A549 (cell line): ENCODE measurements at regions not wholly inside any gene's neighbourhood (a gene's known extent, or its start where the extent isn't known, plus 50 kb on each side); places are given as distances from the start of the nearest gene placed in this dataset.

Experiments used
- CHD2 ChIP-seq: fragments of 150-350 bp; IDR thresholded peaks from 2 replicates; pipeline ENCODE4 v1.6.1; 2014; ENCODE audit warnings: low read length; ENCODE audit not compliant: partially characterized antibody
- EHMT2 ChIP-seq: fragments of 200-600 bp; sonication (generic); IDR thresholded peaks from 2 replicates; pipeline ENCODE4 v1.6.1; 2016; ENCODE audit warnings: antibody characterized with exemption, low read depth, mild to moderate bottlenecking, moderate library complexity
- FOSL2 ChIP-seq, 2 experiments: fragments of 450-650 bp in 1 of 2; fragments of >200 bp in 1 of 2; sonication (Bioruptor Twin) in 1 of 2; formaldehyde crosslinking; IDR thresholded peaks; 2 replicates each; pipeline versions ENCODE4 v1.5.0 to v1.6.1; 2016 to 2020; ENCODE audit warnings: mild to moderate bottlenecking in 1 of 2, moderate library complexity in 1 of 2
- HDAC2 ChIP-seq: fragments of 200-600 bp; sonication (generic); IDR thresholded peaks from 2 replicates; pipeline ENCODE4 v1.6.1; 2016
- KDM1A ChIP-seq: fragments of 200-600 bp; sonication (generic); IDR thresholded peaks from 2 replicates; pipeline ENCODE4 v1.6.1; 2016; ENCODE audit warnings: low read depth, mild to moderate bottlenecking
- POLR2A ChIP-seq: IDR thresholded peaks from 2 replicates; pipeline ENCODE4 v1.6.1; 2012; ENCODE audit warnings: mild to moderate bottlenecking, low read length
- RFX5 ChIP-seq: fragments of 450-650 bp; IDR thresholded peaks from 2 replicates; pipeline ENCODE4 v1.7.1; 2014; ENCODE audit warnings: antibody characterized with exemption, mild to moderate bottlenecking, moderate library complexity
- SREBF2 ChIP-seq: fragments of 450-650 bp; IDR thresholded peaks from 2 replicates; pipeline ENCODE4 v1.6.1; 2014; ENCODE audit warnings: mild to moderate bottlenecking, moderate library complexity
- ZC3H11A ChIP-seq: fragments of 450-650 bp; IDR thresholded peaks from 2 replicates; pipeline ENCODE4 v1.6.1; 2014; ENCODE audit warnings: antibody characterized with exemption, mild to moderate bottlenecking
- TF ChIP-seq, protein P1 (sequence below): fragments of >200 bp; sonication (Bioruptor Twin); formaldehyde crosslinking; IDR thresholded peaks from 3 replicates; pipeline ENCODE4 v1.5.1; 2016
- TF ChIP-seq, protein P2 (sequence below): fragments of 450-650 bp; IDR thresholded peaks from 2 replicates; pipeline ENCODE4 v1.6.1; 2014; ENCODE audit warnings: antibody characterized with exemption
- TF ChIP-seq, protein P3 (sequence below): fragments of 200-600 bp; sonication (generic); IDR thresholded peaks from 2 replicates; pipeline ENCODE4 v1.6.1; 2016; ENCODE audit warnings: antibody characterized with exemption, mild to moderate bottlenecking, moderate library complexity
- TF ChIP-seq, protein P4 (sequence below): IDR thresholded peaks from 2 replicates; pipeline ENCODE4 v1.6.1; 2012

- TF ChIP-seq, protein P1, sequence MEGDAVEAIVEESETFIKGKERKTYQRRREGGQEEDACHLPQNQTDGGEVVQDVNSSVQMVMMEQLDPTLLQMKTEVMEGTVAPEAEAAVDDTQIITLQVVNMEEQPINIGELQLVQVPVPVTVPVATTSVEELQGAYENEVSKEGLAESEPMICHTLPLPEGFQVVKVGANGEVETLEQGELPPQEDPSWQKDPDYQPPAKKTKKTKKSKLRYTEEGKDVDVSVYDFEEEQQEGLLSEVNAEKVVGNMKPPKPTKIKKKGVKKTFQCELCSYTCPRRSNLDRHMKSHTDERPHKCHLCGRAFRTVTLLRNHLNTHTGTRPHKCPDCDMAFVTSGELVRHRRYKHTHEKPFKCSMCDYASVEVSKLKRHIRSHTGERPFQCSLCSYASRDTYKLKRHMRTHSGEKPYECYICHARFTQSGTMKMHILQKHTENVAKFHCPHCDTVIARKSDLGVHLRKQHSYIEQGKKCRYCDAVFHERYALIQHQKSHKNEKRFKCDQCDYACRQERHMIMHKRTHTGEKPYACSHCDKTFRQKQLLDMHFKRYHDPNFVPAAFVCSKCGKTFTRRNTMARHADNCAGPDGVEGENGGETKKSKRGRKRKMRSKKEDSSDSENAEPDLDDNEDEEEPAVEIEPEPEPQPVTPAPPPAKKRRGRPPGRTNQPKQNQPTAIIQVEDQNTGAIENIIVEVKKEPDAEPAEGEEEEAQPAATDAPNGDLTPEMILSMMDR: no peak
- TF ChIP-seq, protein P2, sequence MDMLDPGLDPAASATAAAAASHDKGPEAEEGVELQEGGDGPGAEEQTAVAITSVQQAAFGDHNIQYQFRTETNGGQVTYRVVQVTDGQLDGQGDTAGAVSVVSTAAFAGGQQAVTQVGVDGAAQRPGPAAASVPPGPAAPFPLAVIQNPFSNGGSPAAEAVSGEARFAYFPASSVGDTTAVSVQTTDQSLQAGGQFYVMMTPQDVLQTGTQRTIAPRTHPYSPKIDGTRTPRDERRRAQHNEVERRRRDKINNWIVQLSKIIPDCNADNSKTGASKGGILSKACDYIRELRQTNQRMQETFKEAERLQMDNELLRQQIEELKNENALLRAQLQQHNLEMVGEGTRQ: no peak
- no peak for TF ChIP-seq SREBF2
- TF ChIP-seq POLR2A: no peak
- TF ChIP-seq, protein P3, sequence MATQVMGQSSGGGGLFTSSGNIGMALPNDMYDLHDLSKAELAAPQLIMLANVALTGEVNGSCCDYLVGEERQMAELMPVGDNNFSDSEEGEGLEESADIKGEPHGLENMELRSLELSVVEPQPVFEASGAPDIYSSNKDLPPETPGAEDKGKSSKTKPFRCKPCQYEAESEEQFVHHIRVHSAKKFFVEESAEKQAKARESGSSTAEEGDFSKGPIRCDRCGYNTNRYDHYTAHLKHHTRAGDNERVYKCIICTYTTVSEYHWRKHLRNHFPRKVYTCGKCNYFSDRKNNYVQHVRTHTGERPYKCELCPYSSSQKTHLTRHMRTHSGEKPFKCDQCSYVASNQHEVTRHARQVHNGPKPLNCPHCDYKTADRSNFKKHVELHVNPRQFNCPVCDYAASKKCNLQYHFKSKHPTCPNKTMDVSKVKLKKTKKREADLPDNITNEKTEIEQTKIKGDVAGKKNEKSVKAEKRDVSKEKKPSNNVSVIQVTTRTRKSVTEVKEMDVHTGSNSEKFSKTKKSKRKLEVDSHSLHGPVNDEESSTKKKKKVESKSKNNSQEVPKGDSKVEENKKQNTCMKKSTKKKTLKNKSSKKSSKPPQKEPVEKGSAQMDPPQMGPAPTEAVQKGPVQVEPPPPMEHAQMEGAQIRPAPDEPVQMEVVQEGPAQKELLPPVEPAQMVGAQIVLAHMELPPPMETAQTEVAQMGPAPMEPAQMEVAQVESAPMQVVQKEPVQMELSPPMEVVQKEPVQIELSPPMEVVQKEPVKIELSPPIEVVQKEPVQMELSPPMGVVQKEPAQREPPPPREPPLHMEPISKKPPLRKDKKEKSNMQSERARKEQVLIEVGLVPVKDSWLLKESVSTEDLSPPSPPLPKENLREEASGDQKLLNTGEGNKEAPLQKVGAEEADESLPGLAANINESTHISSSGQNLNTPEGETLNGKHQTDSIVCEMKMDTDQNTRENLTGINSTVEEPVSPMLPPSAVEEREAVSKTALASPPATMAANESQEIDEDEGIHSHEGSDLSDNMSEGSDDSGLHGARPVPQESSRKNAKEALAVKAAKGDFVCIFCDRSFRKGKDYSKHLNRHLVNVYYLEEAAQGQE: no peak
- TF ChIP-seq, protein P4, sequence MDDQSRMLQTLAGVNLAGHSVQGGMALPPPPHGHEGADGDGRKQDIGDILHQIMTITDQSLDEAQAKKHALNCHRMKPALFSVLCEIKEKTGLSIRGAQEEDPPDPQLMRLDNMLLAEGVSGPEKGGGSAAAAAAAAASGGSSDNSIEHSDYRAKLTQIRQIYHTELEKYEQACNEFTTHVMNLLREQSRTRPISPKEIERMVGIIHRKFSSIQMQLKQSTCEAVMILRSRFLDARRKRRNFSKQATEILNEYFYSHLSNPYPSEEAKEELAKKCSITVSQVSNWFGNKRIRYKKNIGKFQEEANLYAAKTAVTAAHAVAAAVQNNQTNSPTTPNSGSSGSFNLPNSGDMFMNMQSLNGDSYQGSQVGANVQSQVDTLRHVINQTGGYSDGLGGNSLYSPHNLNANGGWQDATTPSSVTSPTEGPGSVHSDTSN: no peak
- TF ChIP-seq ZC3H11A: no peak
- no peak for TF ChIP-seq HDAC2
- no peak for TF ChIP-seq EHMT2
- no peak for TF ChIP-seq CHD2
- TF ChIP-seq KDM1A: no peak
- no peak for TF ChIP-seq FOSL2 (IDR thresholded peaks at IDR 0.05)
- TF ChIP-seq FOSL2 (CRISPR knock-in tag; IDR thresholded peaks at IDR 0.05): no peak
- TF ChIP-seq RFX5: no peak
These were observed 794.0 kb downstream of the EFNA5 start for GRCh38 chr5:106876665-106877194.
